Activated T-cell treated with anti-CD3 and anti-CD28 coated beads for 1 hour (primary cell): ENCODE measurements at regions not wholly inside any gene's neighbourhood (a gene's known extent, or its start where the extent isn't known, plus 50 kb on each side); places are given as distances from the start of the nearest gene placed in this dataset.

Experiments used
- DNase-seq: peaks from one replicate; pipeline ENCODE4 v3.0.0-alpha.2; 2020; ENCODE audit warnings: low read depth

- no peak for DNase-seq
Measured at GRCh38 chr16:73448970-73449369, 401.0 kb upstream of the ZFHX3 start.

- no peak for DNase-seq
Measured at GRCh38 chr16:73447846-73448245, 399.9 kb upstream of the ZFHX3 start.

GRCh38 chr16:73434621-73435020 lies 386.7 kb upstream of the ZFHX3 start:
- no peak for DNase-seq

GRCh38 chr16:73433731-73434307 lies 385.9 kb upstream of the ZFHX3 start:
- DNase-seq, result no peak

GRCh38 chr16:73432850-73433730 lies 385.2 kb upstream of the ZFHX3 start:
- no peak for DNase-seq

- DNase-seq, result no peak
Measured at GRCh38 chr16:73430138-73430537, 382.2 kb upstream of the ZFHX3 start.

GRCh38 chr16:73428121-73428520 lies 380.2 kb upstream of the ZFHX3 start:
- DNase-seq, result no peak

GRCh38 chr16:73427164-73427563 lies 379.2 kb upstream of the ZFHX3 start:
- no peak for DNase-seq

- no peak for DNase-seq
Measured at GRCh38 chr16:73426433-73427160, 378.7 kb upstream of the ZFHX3 start.

GRCh38 chr16:73420676-73421075 lies 372.7 kb upstream of the ZFHX3 start:
- no peak for DNase-seq

- no peak for DNase-seq
Measured at GRCh38 chr16:73420244-73420643, 372.3 kb upstream of the ZFHX3 start.

GRCh38 chr16:73418691-73419090 lies 370.8 kb upstream of the ZFHX3 start:
- DNase-seq, result no peak

GRCh38 chr16:73418051-73418450 lies 370.1 kb upstream of the ZFHX3 start:
- no peak for DNase-seq

GRCh38 chr16:73415286-73415685 lies 367.4 kb upstream of the ZFHX3 start:
- no peak for DNase-seq

GRCh38 chr16:73414638-73415037 lies 366.7 kb upstream of the ZFHX3 start:
- DNase-seq, result no peak

GRCh38 chr16:73413830-73414190 lies 365.9 kb upstream of the ZFHX3 start:
- DNase-seq, result no peak

GRCh38 chr16:73413091-73413829 lies 365.3 kb upstream of the ZFHX3 start:
- no peak for DNase-seq

- DNase-seq, result no peak
Measured at GRCh38 chr16:73412416-73412815, 364.5 kb upstream of the ZFHX3 start.

GRCh38 chr16:73408716-73409115 lies 360.8 kb upstream of the ZFHX3 start:
- no peak for DNase-seq

- no peak for DNase-seq
Measured at GRCh38 chr16:73408311-73408710, 360.4 kb upstream of the ZFHX3 start.

- DNase-seq, result no peak
Measured at GRCh38 chr16:73405851-73406250, 357.9 kb upstream of the ZFHX3 start.

GRCh38 chr16:73404001-73404400 lies 356.1 kb upstream of the ZFHX3 start:
- DNase-seq, result no peak
